Osteocyte (in vitro differentiated cells): ENCODE measurements at regions not wholly inside any gene's neighbourhood (a gene's known extent, or its start where the extent isn't known, plus 50 kb on each side); places are given as distances from the start of the nearest gene placed in this dataset.
"Not testable (repeated sequence)": the region's sequence is repeated elsewhere in the genome, so short reads cannot be mapped to it uniquely, and the experiment has no call there.

ENCODE experiments used
- DNase-seq: peaks from one replicate; pipeline ENCODE4 v3.0.0; 2021; ENCODE audit warnings: mixed read lengths; ENCODE audit not compliant: unreplicated experiment; ENCODE audit errors: extremely low spot score
- H3K27ac Mint-ChIP-seq: one replicate; pipeline ENCODE4 v1.8.0; 2021; ENCODE audit warnings: mild to moderate bottlenecking, mixed read lengths; ENCODE audit not compliant: unreplicated experiment
- H3K27me3 Mint-ChIP-seq: one replicate; pipeline ENCODE4 v1.8.0; 2021; ENCODE audit warnings: mixed read lengths; ENCODE audit not compliant: unreplicated experiment
- H3K36me3 Mint-ChIP-seq: one replicate; pipeline ENCODE4 v1.8.0; 2021; ENCODE audit warnings: mixed read lengths; ENCODE audit not compliant: unreplicated experiment
- H3K4me1 Mint-ChIP-seq: one replicate; pipeline ENCODE4 v1.8.0; 2021; ENCODE audit warnings: mixed read lengths; ENCODE audit not compliant: unreplicated experiment
- H3K4me3 Mint-ChIP-seq: one replicate; pipeline ENCODE4 v1.8.0; 2021; ENCODE audit warnings: mild to moderate bottlenecking, moderate library complexity, mixed read lengths; ENCODE audit not compliant: unreplicated experiment
- H3K9me3 Mint-ChIP-seq: one replicate; pipeline ENCODE4 v1.8.0; 2021; ENCODE audit warnings: mixed read lengths; ENCODE audit not compliant: unreplicated experiment
- TF ChIP-seq, protein P1 (sequence below): fragments of 200-600 bp; sonication (generic); IDR thresholded peaks from 2 replicates; pipeline ENCODE4 v1.5.0; 2021; ENCODE audit warnings: antibody characterized with exemption, mild to moderate bottlenecking, moderate library complexity

DNA sequence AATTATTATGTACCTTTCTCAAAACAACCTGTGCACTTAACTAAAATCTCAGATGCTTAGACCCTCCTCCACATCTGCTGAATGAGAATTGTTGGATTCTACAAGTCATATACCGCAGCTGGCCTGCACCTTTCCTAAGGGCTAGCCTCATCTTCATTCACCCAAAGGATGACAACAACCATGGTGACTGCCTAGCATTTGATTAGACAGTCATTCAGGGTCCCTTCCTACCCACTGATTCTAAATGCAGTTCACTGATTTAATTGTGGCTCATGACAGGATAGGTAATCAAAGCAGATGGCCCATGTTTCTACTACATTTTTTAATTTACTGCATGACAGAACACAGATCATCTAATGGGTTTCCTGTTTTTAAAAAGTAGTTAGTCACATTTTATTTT is 551.9 kb upstream of the SLC10A2 start:
- Mint-ChIP-seq H3K9me3 (no peaks in the 10 kb centered on the region), H3K4me3 (no peak overlapping the region), H3K27me3 (no peaks in the 10 kb centered on the region), H3K36me3 (no peaks in the 10 kb centered on the region), H3K27ac (no peak overlapping the region), H3K4me1 (no peaks in the 10 kb centered on the region)
- TF ChIP-seq, protein P1, sequence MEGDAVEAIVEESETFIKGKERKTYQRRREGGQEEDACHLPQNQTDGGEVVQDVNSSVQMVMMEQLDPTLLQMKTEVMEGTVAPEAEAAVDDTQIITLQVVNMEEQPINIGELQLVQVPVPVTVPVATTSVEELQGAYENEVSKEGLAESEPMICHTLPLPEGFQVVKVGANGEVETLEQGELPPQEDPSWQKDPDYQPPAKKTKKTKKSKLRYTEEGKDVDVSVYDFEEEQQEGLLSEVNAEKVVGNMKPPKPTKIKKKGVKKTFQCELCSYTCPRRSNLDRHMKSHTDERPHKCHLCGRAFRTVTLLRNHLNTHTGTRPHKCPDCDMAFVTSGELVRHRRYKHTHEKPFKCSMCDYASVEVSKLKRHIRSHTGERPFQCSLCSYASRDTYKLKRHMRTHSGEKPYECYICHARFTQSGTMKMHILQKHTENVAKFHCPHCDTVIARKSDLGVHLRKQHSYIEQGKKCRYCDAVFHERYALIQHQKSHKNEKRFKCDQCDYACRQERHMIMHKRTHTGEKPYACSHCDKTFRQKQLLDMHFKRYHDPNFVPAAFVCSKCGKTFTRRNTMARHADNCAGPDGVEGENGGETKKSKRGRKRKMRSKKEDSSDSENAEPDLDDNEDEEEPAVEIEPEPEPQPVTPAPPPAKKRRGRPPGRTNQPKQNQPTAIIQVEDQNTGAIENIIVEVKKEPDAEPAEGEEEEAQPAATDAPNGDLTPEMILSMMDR, result no peak
- no peak for DNase-seq

DNA sequence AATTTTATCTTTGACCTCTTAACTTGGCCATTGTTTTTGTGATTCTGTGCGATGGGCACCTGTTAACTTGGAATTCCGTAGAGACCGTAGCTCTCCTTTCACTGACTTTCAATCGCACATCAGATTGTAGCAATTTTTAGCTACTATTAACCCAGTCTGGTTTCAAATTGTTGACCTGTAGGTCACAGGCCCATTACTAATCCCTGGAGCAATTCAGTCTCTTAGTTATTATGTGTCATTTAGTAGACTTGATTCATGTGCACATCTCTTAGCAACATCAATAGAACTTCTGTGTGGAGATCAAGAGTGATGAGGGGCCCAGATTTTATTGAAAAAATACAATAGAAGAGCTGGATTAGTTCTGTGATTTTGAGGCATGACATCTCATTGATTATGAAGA is 549.6 kb upstream of the SLC10A2 start:
- Mint-ChIP-seq H3K36me3 (no peaks in the 10 kb centered on the region), H3K4me1 (no peaks in the 10 kb centered on the region), H3K27me3 (no peaks in the 10 kb centered on the region), H3K27ac (no peak overlapping the region), H3K9me3 (no peaks in the 10 kb centered on the region), H3K4me3 (no peak overlapping the region)
- TF ChIP-seq, protein P1, result no peak
- no peak for DNase-seq

DNA sequence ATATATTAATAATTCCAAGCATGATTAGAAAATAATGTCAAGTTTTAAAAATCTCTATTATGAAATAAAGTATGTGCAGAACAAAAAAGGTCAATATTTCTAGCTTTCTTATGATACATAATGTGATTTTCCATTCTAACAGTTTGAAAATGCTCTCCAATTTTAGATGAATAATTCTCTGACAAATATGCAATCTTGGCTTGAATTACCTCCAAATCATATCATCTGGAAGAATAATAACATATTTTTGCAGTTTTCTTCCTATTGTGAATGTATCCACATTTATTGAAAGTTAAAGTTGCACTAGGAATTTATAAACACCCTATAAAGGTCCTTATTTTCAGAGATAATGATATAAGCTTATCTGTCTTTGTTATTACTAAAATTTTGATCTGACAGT is 548.5 kb upstream of the SLC10A2 start:
- Mint-ChIP-seq H3K27ac (no peak overlapping the region), H3K9me3 (no peaks in the 10 kb centered on the region), H3K36me3 (no peaks in the 10 kb centered on the region), H3K4me1 (no peaks in the 10 kb centered on the region), H3K27me3 (no peaks in the 10 kb centered on the region), H3K4me3 (no peak overlapping the region)
- TF ChIP-seq, protein P1, result no peak
- DNase-seq, result no peak

DNA sequence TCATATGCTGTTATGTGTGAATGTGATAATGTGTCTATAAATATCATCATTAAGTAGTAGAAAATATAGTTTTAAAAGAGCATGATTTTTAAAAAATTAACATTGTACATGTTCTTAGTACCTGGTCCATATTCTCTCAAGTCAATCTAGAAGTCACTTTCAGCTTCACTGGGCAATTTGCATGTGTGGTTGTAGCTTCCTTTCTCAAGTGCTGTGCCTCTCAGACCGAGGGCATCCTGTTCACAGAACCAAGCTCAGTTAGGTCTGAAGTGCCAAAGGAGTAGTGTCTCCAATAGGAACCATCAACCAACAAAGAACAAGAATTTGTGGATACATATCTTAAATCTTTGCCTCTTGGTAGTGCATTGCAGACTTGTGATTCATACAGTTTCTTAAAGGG is 541.8 kb upstream of the SLC10A2 start:
- Mint-ChIP-seq H3K27ac (no peak overlapping the region), H3K4me3 (no peak overlapping the region), H3K27me3 (no peaks in the 10 kb centered on the region), H3K4me1 (no peaks in the 10 kb centered on the region), H3K36me3 (no peaks in the 10 kb centered on the region), H3K9me3 (no peaks in the 10 kb centered on the region)
- DNase-seq, result no peak
- TF ChIP-seq, protein P1, result no peak

DNA sequence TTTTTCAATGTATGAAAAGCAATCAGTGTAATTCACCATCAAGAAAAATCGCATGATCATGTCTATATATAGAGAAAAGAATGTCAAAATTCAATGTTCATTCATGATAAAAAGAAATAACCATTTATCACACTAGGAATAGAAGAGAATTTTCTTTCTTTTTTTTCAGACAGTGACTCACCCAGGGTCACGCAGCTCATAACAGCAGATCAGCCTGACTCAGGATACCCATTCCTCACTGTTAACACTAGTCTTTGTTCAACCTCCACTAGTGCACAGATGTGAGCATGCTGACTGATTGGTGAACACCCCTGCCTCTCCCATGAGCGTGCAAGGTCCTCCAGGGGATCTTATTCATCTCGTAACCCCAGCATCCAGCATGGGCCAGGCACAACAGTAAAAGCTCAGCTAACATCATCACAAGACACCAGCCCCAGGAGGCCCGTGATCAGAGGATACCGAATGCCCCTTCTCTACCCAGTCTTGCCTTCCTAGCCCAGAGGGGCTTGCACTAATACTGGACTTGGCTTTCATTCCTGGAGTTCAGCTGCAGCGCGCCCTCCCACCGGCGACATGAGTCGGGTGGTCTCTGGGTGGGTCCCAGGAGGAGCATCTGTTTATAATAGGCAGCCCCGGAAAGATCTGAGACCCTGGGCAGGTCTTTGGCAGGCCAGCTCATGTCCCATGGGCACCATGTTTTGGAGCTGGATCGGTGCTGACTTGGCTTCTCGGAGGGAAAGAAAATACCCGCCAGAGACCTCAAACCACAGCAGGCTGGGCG is 539.5 kb upstream of the SLC10A2 start:
- H3K36me3 Mint-ChIP-seq, result no peaks in the 10 kb centered on the region
- no peaks in the 10 kb centered on the region for H3K27me3 Mint-ChIP-seq
- H3K4me1 Mint-ChIP-seq, result no peaks in the 10 kb centered on the region
- TF ChIP-seq, protein P1, result no peak
- no peak overlapping the region for H3K4me3 Mint-ChIP-seq
- no peak overlapping the region for H3K27ac Mint-ChIP-seq
- no peak for DNase-seq
- no peaks in the 10 kb centered on the region for H3K9me3 Mint-ChIP-seq

DNA sequence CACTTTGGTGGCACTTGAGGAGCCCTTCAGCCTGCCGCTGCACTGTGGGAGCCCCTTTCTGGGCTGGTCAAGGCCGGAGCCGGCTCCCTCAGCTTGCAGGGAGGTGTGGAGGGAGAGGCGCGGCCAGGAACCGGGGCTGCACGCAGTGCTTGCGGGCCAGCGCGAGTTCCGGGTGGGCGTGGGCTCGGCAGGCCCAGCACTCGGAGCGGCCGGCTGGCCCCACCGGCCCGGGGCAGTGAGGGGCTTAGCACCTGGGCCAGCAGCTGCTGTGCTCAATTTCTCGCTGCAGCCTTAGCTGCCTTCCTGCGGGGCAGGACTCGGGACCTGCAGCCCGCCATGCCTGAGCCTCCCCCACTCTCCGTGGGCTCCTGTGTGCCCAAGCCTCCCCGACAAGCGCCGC is 533.7 kb upstream of the SLC10A2 start:
- DNase-seq, H3K27me3 Mint-ChIP-seq, H3K36me3 Mint-ChIP-seq, H3K27ac Mint-ChIP-seq, H3K4me3 Mint-ChIP-seq, H3K4me1 Mint-ChIP-seq, H3K9me3 Mint-ChIP-seq: not testable (repeated sequence)
